H1 (cell line): ENCODE measurements at regions not wholly inside any gene's neighbourhood (a gene's known extent, or its start where the extent isn't known, plus 50 kb on each side); places are given as distances from the start of the nearest gene placed in this dataset.

ENCODE experiments used
- CTCF ChIA-PET: fragments of 300-600 bp; sonication (Branson Sonifier 250); formaldehyde crosslinking; loops from one replicate; lab custom pipeline; 2021; ENCODE audit not compliant: partially characterized antibody; lab: Charles Lee
- POLR2A ChIA-PET: fragments of 300-600 bp; sonication (Branson Sonifier 250); formaldehyde crosslinking; loops from one replicate; lab custom pipeline; 2021; ENCODE audit warnings: inconsistent platforms; ENCODE audit not compliant: partially characterized antibody; lab: Charles Lee
- DNase-seq, 2 experiments: peaks; one replicate each; pipeline versions ENCODE4 v3.0.0 to v3.0.0-alpha.2; 2010 to 2022; ENCODE audit warnings: low spot score in 2 of 2, low read depth in 1 of 2, mixed read lengths in 1 of 2
- FAIRE-seq: peaks from 2 replicates; lab custom pipeline; 2011; peaks lifted over from hg19 to GRCh38; lab: Jason Lieb, UNC
- H2AFZ ChIP-seq: 2 replicates; pipeline ENCODE4 v1.8.1; 2012; ENCODE audit warnings: low read length, inconsistent platforms
- H2AK5ac ChIP-seq: 2 replicates; pipeline ENCODE4 v1.6.1; 2013; ENCODE audit warnings: low read depth, low read length
- H2BK120ac ChIP-seq: replicated peaks from 2 replicates; pipeline ENCODE3; 2013; ENCODE audit warnings: low read depth, low read length, inconsistent platforms
- H2BK12ac ChIP-seq: 2 replicates; pipeline ENCODE4 v1.6.1; 2013; ENCODE audit warnings: low read depth, low read length
- H2BK15ac ChIP-seq: 2 replicates; pipeline ENCODE4 v1.6.1; 2013; ENCODE audit warnings: low read length
- H2BK20ac ChIP-seq: 2 replicates; pipeline ENCODE4 v1.6.1; 2013; ENCODE audit warnings: low read length
- H2BK5ac ChIP-seq: 2 replicates; pipeline ENCODE4 v1.6.1; 2013; ENCODE audit warnings: low read depth, low read length
- H3K14ac ChIP-seq: 2 replicates; pipeline ENCODE4 v1.6.1; 2013; ENCODE audit warnings: inconsistent platforms; ENCODE audit not compliant: insufficient read length
- H3K18ac ChIP-seq: 2 replicates; pipeline ENCODE4 v1.6.1; 2013; ENCODE audit warnings: low read length; ENCODE audit errors: extremely low read depth
- H3K23ac ChIP-seq: 2 replicates; pipeline ENCODE4 v1.6.1; 2013; ENCODE audit warnings: inconsistent platforms; ENCODE audit not compliant: insufficient read length
- H3K23me2 ChIP-seq: 2 replicates; pipeline ENCODE4 v1.6.1; 2013; ENCODE audit warnings: low read depth, low read length
- H3K27ac ChIP-seq: 2 replicates; pipeline ENCODE4 v1.6.1; 2011; ENCODE audit warnings: low read depth, low read length, inconsistent platforms
- H3K27me3 ChIP-seq, 4 experiments: replicated peaks in 1 of 4; 1 replicate in 1 of 4; 2 replicates in 3 of 4; pipeline versions ENCODE4 v1.6.1 to v1.8.1; 2011 to 2013; ENCODE audit warnings: low read length in 3 of 4, mild to moderate bottlenecking in 3 of 4, inconsistent platforms in 2 of 4, mixed read lengths in 2 of 4, moderate library complexity in 1 of 4; ENCODE audit not compliant: control insufficient read depth in 3 of 4, insufficient read depth in 3 of 4; ENCODE audit errors: extremely low read depth in 1 of 4
- H3K36me3 ChIP-seq, 4 experiments: 2 replicates each; pipeline versions ENCODE4 v1.6.1 to v1.8.1; 2011 to 2013; ENCODE audit warnings: mild to moderate bottlenecking in 4 of 4, low read length in 3 of 4, moderate library complexity in 2 of 4, control low read depth in 1 of 4, inconsistent platforms in 1 of 4; ENCODE audit not compliant: insufficient read depth in 4 of 4, control insufficient read depth in 2 of 4
- H3K4ac ChIP-seq: replicated peaks from 2 replicates; pipeline ENCODE3; 2013; ENCODE audit warnings: low read length, low read depth, mixed read lengths, inconsistent platforms; ENCODE audit not compliant: insufficient read length
- H3K4me1 ChIP-seq, 4 experiments: replicated peaks in 1 of 4; 1 replicate in 1 of 4; 2 replicates in 3 of 4; pipeline versions ENCODE4 v1.6.1 to v1.8.1; 2011 to 2013; ENCODE audit warnings: low read length in 3 of 4, inconsistent platforms in 2 of 4, mixed read lengths in 1 of 4; ENCODE audit not compliant: insufficient read depth in 4 of 4, control insufficient read depth in 3 of 4
- H3K4me2 ChIP-seq, 2 experiments: 2 replicates each; pipeline versions ENCODE4 v1.6.1 to v1.8.1; 2011 to 2013; ENCODE audit warnings: low read depth in 2 of 2, low read length in 2 of 2, control low read depth in 1 of 2, inconsistent platforms in 1 of 2, mild to moderate bottlenecking in 1 of 2; ENCODE audit not compliant: insufficient read depth in 1 of 2
- H3K4me3 ChIP-seq, 4 experiments: fragments of 200-600, 300-600 bp in 1 of 4; sonication (generic), shearing (Covaris generic), sonication (Bioruptor Twin) in 1 of 4; 2 replicates each; pipeline versions ENCODE4 v1.5.1 to v1.8.1; 2011 to 2016; ENCODE audit warnings: low read length in 4 of 4, low read depth in 3 of 4, control low read depth in 2 of 4, inconsistent platforms in 2 of 4, mild to moderate bottlenecking in 2 of 4, mixed read lengths in 1 of 4, moderate library complexity in 1 of 4; ENCODE audit not compliant: insufficient read depth in 2 of 4; ENCODE audit errors: extremely low read depth in 1 of 4
- H3K56ac ChIP-seq: replicated peaks from 2 replicates; pipeline ENCODE3; 2013; ENCODE audit warnings: low read depth, mild to moderate bottlenecking, mixed read lengths, low read length, inconsistent platforms; ENCODE audit not compliant: insufficient read length
- H3K79me1 ChIP-seq: 2 replicates; pipeline ENCODE4 v1.6.1; 2013; ENCODE audit warnings: low read depth, low read length, control low read depth
- H3K79me2 ChIP-seq, 2 experiments: 2 replicates each; pipeline versions ENCODE4 v1.6.1 to v1.8.1; 2012 to 2013; ENCODE audit warnings: low read length in 2 of 2, mild to moderate bottlenecking in 2 of 2, inconsistent platforms in 1 of 2; ENCODE audit not compliant: insufficient read depth in 2 of 2, control insufficient read depth in 1 of 2
- H3K9ac ChIP-seq, 4 experiments: replicated peaks in 1 of 4; 1 replicate in 1 of 4; 2 replicates in 3 of 4; pipeline versions ENCODE4 v1.6.1 to v1.8.1; 2011 to 2013; ENCODE audit warnings: low read depth in 3 of 4, low read length in 3 of 4, control low read depth in 2 of 4, mild to moderate bottlenecking in 2 of 4, moderate library complexity in 2 of 4, inconsistent platforms in 1 of 4; ENCODE audit errors: extremely low read depth in 1 of 4
- H3K9me3 ChIP-seq, 2 experiments: 2 replicates each; pipeline versions ENCODE4 v1.6.1 to v1.8.1; 2012 to 2013; ENCODE audit warnings: mild to moderate bottlenecking in 2 of 2, moderate library complexity in 2 of 2, control low read depth in 1 of 2, inconsistent platforms in 1 of 2, low read depth in 1 of 2, low read length in 1 of 2, mixed read lengths in 1 of 2; ENCODE audit not compliant: insufficient read depth in 2 of 2
- H4K20me1 ChIP-seq, 2 experiments: replicated peaks in 1 of 2; 2 replicates each; pipeline versions ENCODE3 to v1.8.1; 2011 to 2013; ENCODE audit warnings: inconsistent platforms in 2 of 2, low read length in 2 of 2, mild to moderate bottlenecking in 1 of 2; ENCODE audit not compliant: insufficient read depth in 2 of 2, control insufficient read depth in 1 of 2
- H4K5ac ChIP-seq: 2 replicates; pipeline ENCODE4 v1.6.1; 2013; ENCODE audit warnings: low read length, low read depth, mixed read lengths, inconsistent platforms; ENCODE audit not compliant: insufficient read length
- H4K8ac ChIP-seq: 2 replicates; pipeline ENCODE4 v1.8.0; 2013; ENCODE audit warnings: mild to moderate bottlenecking, moderate library complexity, low read length, inconsistent platforms; ENCODE audit not compliant: insufficient read depth; ENCODE audit errors: extremely low read depth
- H4K91ac ChIP-seq: replicated peaks from 2 replicates; pipeline ENCODE3; 2013; ENCODE audit warnings: low read length, mixed read lengths, inconsistent platforms; ENCODE audit not compliant: insufficient read length
- CHD2 ChIP-seq: IDR thresholded peaks from 2 replicates; pipeline ENCODE4 v1.6.1; 2012; ENCODE audit warnings: low read length, improper control_type of control experiment
- HDAC2 ChIP-seq, 2 experiments: fragments of 300-600 bp in 1 of 2; sonication (generic) in 1 of 2; IDR thresholded peaks; 2 replicates each; pipeline ENCODE4 v1.6.1; 2011 to 2012; ENCODE audit warnings: low read depth in 2 of 2, low read length in 2 of 2, mild to moderate bottlenecking in 2 of 2, moderate library complexity in 2 of 2, borderline replicate concordance in 1 of 2, inconsistent platforms in 1 of 2
- MAFK ChIP-seq: IDR thresholded peaks from 2 replicates; pipeline ENCODE4 v1.6.1; 2012; ENCODE audit warnings: low read depth, mild to moderate bottlenecking, improper control_type of control experiment, low read length
- RFX5 ChIP-seq: IDR thresholded peaks from 2 replicates; pipeline ENCODE4 v1.6.1; 2011; ENCODE audit warnings: low read depth, low read length, improper control_type of control experiment, borderline replicate concordance
- SIN3A ChIP-seq, 2 experiments: IDR thresholded peaks in 1 of 2; conservative IDR thresholded peaks in 1 of 2; 2 replicates each; pipeline ENCODE4 v1.6.1; 2011 to 2012; ENCODE audit warnings: low read length in 2 of 2, improper control_type of control experiment in 1 of 2, low read depth in 1 of 2, mild to moderate bottlenecking in 1 of 2
- SP4 ChIP-seq: IDR thresholded peaks from 2 replicates; pipeline ENCODE4 v1.6.1; 2012; ENCODE audit warnings: low read length, inconsistent platforms
- SRF ChIP-seq: IDR thresholded peaks from 2 replicates; pipeline ENCODE4 v1.6.1; 2011; ENCODE audit warnings: mild to moderate bottlenecking, low read depth, low read length, moderate library complexity
- TCF12 ChIP-seq: IDR thresholded peaks from 2 replicates; pipeline ENCODE4 v1.6.1; 2011; ENCODE audit warnings: low read depth, mild to moderate bottlenecking, low read length
- WGBS, 2 experiments: shearing (Covaris generic) in 1 of 2; methylation state at CpG; one replicate each; pipeline versions ENCODE4 v1.1.6 to v1.1.7; 2013 to 2015; ENCODE audit warnings: low lambda C conversion rate in 2 of 2, mixed read lengths in 2 of 2, inconsistent platforms in 1 of 2, low coverage in 1 of 2, missing lambda C conversion rate in 1 of 2; ENCODE audit not compliant: insufficient replicate concordance in 2 of 2, insufficient coverage in 1 of 2, insufficient read length in 1 of 2; ENCODE audit errors: extremely low coverage in 1 of 2, missing lambda C conversion rate in 1 of 2; 5-methylcytosine and 5-hydroxymethylcytosine counted together

- H2BK20ac ChIP-seq, result no peak overlapping the region
- H3K27ac ChIP-seq, result no peak overlapping the region
- H2BK5ac ChIP-seq, result no peak overlapping the region
- H3K9me3 ChIP-seq, result no peaks in the 10 kb centered on the region
- WGBS, 2 experiments, result 97% methylated on average over 17 of the region's 18 CpGs; no CpG with 5 or more reads in 1 of the 2 experiments
- no peak overlapping the region for H2BK12ac ChIP-seq
- no peaks in the 10 kb centered on the region for H3K79me1 ChIP-seq
- no peak overlapping the region for H4K91ac ChIP-seq
- H2BK120ac ChIP-seq, result no peak overlapping the region
- FAIRE-seq (no peak), DNase-seq (no peak)
- H4K8ac ChIP-seq, result no peak overlapping the region
- H2BK15ac ChIP-seq, result no peak overlapping the region
- ChIA-PET CTCF (no interaction called here), POLR2A (no interaction called here)
- no peak overlapping the region for H3K4me2 ChIP-seq
- no peak overlapping the region for H3K56ac ChIP-seq
- H2AFZ ChIP-seq, result no peak overlapping the region
- no peak overlapping the region for H3K4me3 ChIP-seq
- no peaks in the 10 kb centered on the region for H3K4me1 ChIP-seq
- H4K5ac ChIP-seq, result no peak overlapping the region
- H3K23ac ChIP-seq, result no peak overlapping the region
- no peak overlapping the region for H3K9ac ChIP-seq
- no peaks in the 10 kb centered on the region for H3K23me2 ChIP-seq
- no peak overlapping the region for H3K14ac ChIP-seq
- H3K36me3 ChIP-seq, result no peaks in the 10 kb centered on the region
- H4K20me1 ChIP-seq, result peaks cover 0 to 1% of the 10 kb centered on the region in 2 experiments
- peaks cover 0 to 2% (median 0%) of the 10 kb centered on the region in 4 experiments; a peak in 1 of 7 replicates for H3K27me3 ChIP-seq
- no peak overlapping the region for H3K18ac ChIP-seq
- H2AK5ac ChIP-seq, result no peak overlapping the region
- no peak for TF ChIP-seq HDAC2 (IDR thresholded peaks at IDR 0.05; ENCODE audit: borderline replicate concordance in 1 of 2, low read depth in 2 of 2, low read length in 2 of 2)
- TF ChIP-seq TCF12, result no peak
- TF ChIP-seq CHD2, result no peak
- no peak for TF ChIP-seq MAFK
- TF ChIP-seq SP4, result no peak
- no peak for TF ChIP-seq RFX5
- TF ChIP-seq SIN3A (conservative IDR thresholded peaks at IDR 0.05 in 1 of 2, IDR thresholded peaks at IDR 0.05 in 1 of 2; ENCODE audit: low read depth in 1 of 2, low read length in 2 of 2), result no peak
- no peak for TF ChIP-seq SRF
- no peaks in the 10 kb centered on the region for H3K79me2 ChIP-seq
- H3K4ac ChIP-seq, result no peak overlapping the region
These were observed 1391.9 kb downstream of the TBC1D22A start for GRCh38 chr22:48154169-48154942.
